HCT116 (cell line): ENCODE measurements at regions not wholly inside any gene's neighbourhood (a gene's known extent, or its start where the extent isn't known, plus 50 kb on each side); places are given as distances from the start of the nearest gene placed in this dataset.

Source experiments
- ATAC-seq: fragments of 200-7000 bp; cut with Tn5 transposase; 2 replicates; pipeline ENCODE4 v1.9.1; 2020; ENCODE audit warnings: mild to moderate bottlenecking, moderate library complexity
- BruUV-seq: library from RNA; stranded (reverse); fragments of 400-500 nt; replicated peaks from 2 replicates; lab custom pipeline; 2021; lab: Mats Ljungman, UMichigan
- CTCF ChIA-PET: fragments of 300-600 bp; sonication (Branson Sonifier 250); formaldehyde crosslinking; loops from one replicate; lab custom pipeline; 2021; ENCODE audit warnings: antibody characterized with exemption; lab: Charles Lee
- POLR2A ChIA-PET: fragments of 300-600, 350-600 bp; sonication (Branson Sonifier 250); formaldehyde crosslinking; loops from one replicate; lab custom pipeline; 2021; ENCODE audit warnings: antibody characterized with exemption; lab: Charles Lee
- RAD21 ChIA-PET, 2 experiments: fragments of 300-600 bp; sonication (Branson Sonifier 250); formaldehyde crosslinking; loops; one replicate each; lab custom pipeline; 2023; ENCODE audit warnings: low total read pairs in 2 of 2; ENCODE audit not compliant: uncharacterized antibody in 2 of 2, unreplicated experiment in 2 of 2, low non-redundant PET in 1 of 2; lab: Charles Lee
- DNase-seq: peaks from one replicate; pipeline ENCODE4 v3.0.0-alpha.2; 2010; ENCODE audit warnings: low read depth, low spot score
- H2AFZ ChIP-seq: fragments of 200-600 bp; shearing (Covaris generic), sonication (generic); 2 replicates; pipeline ENCODE4 v1.6.1; 2017; ENCODE audit warnings: low read depth, mixed run types, mixed read lengths, antibody characterized with exemption, low read length; ENCODE audit not compliant: poor library complexity, severe bottlenecking
- H3K27ac ChIP-seq: 2 replicates; pipeline ENCODE4 v1.5.1; 2012; ENCODE audit warnings: low read depth, low read length
- H3K27me3 ChIP-seq: fragments of 200-600 bp; sonication (generic); 2 replicates; pipeline ENCODE4 v1.6.1; 2016; ENCODE audit warnings: mixed run types, low read length, mixed read lengths; ENCODE audit not compliant: insufficient read depth
- H3K36me3 ChIP-seq, 2 experiments: fragments of 200-500 bp in 1 of 2; fragments of 200-600 bp in 1 of 2; sonication (Bioruptor generic) in 1 of 2; sonication (generic) in 1 of 2; 2 replicates each; pipeline versions ENCODE4 v1.5.1 to v1.6.1; 2014 to 2016; ENCODE audit warnings: low read length in 2 of 2, inconsistent platforms in 1 of 2, mixed read lengths in 1 of 2, mixed run types in 1 of 2; ENCODE audit not compliant: insufficient read depth in 2 of 2, control insufficient read depth in 1 of 2
- H3K4me1 ChIP-seq, 2 experiments: fragments of 200-600 bp in 1 of 2; sonication (generic) in 1 of 2; 2 replicates each; pipeline versions ENCODE4 v1.5.1 to v1.6.1; 2012 to 2017; ENCODE audit warnings: low read length in 2 of 2, inconsistent platforms in 1 of 2, mild to moderate bottlenecking in 1 of 2, mixed read lengths in 1 of 2, mixed run types in 1 of 2, moderate library complexity in 1 of 2; ENCODE audit not compliant: insufficient read depth in 2 of 2, control insufficient read depth in 1 of 2
- H3K4me2 ChIP-seq: fragments of 200-600 bp; sonication (generic); 2 replicates; pipeline ENCODE4 v1.6.1; 2017; ENCODE audit warnings: mixed run types, low read length, mixed read lengths
- H3K4me3 ChIP-seq, 2 experiments: fragments of 200-600 bp in 1 of 2; sonication (generic) in 1 of 2; replicated peaks in 1 of 2; 2 replicates each; pipeline ENCODE4 v1.5.1; 2011 to 2016; ENCODE audit warnings: low read length in 2 of 2, control low read depth in 1 of 2, low read depth in 1 of 2, mild to moderate bottlenecking in 1 of 2, mixed read lengths in 1 of 2, mixed run types in 1 of 2
- H3K79me2 ChIP-seq: fragments of 200-600 bp; sonication (generic); 2 replicates; pipeline ENCODE4 v1.6.1; 2017; ENCODE audit warnings: mild to moderate bottlenecking, mixed run types, low read length, moderate library complexity, mixed read lengths; ENCODE audit not compliant: insufficient read depth
- H3K9ac ChIP-seq: fragments of 200-600 bp; sonication (generic); 2 replicates; pipeline ENCODE4 v1.6.1; 2016; ENCODE audit warnings: low read length, mixed read lengths
- H3K9me2 ChIP-seq: fragments of 200-600 bp; sonication (generic), shearing (Covaris generic); 2 replicates; pipeline ENCODE4 v1.6.1; 2017; ENCODE audit warnings: mixed run types, mild to moderate bottlenecking, moderate library complexity; ENCODE audit not compliant: insufficient read depth
- H3K9me3 ChIP-seq, 2 experiments: fragments of 200-500 bp in 1 of 2; fragments of 200-600 bp in 1 of 2; sonication (Bioruptor generic) in 1 of 2; sonication (generic) in 1 of 2; 2 replicates each; pipeline ENCODE4 v1.6.1; 2014 to 2017; ENCODE audit warnings: low read length in 2 of 2, mixed read lengths in 2 of 2, inconsistent platforms in 1 of 2, low read depth in 1 of 2, mild to moderate bottlenecking in 1 of 2, mixed run types in 1 of 2, moderate library complexity in 1 of 2; ENCODE audit not compliant: control insufficient read depth in 1 of 2, insufficient read depth in 1 of 2
- H4K20me1 ChIP-seq: fragments of 200-600 bp; sonication (generic), shearing (Covaris generic); 2 replicates; pipeline ENCODE4 v1.6.1; 2017; ENCODE audit warnings: mixed run types, mild to moderate bottlenecking, moderate library complexity; ENCODE audit not compliant: insufficient read depth
- ATF3 ChIP-seq: IDR thresholded peaks from 2 replicates; pipeline ENCODE4 v1.6.1; 2012
- CTCF ChIP-seq, 3 experiments: fragments of 200-600 bp in 1 of 3; sonication (generic) in 1 of 3; IDR thresholded peaks in 2 of 3; conservative IDR thresholded peaks in 1 of 3; 2 replicates each; pipeline ENCODE4 v1.5.1; 2012 to 2017; ENCODE audit warnings: low read depth in 2 of 3, low read length in 2 of 3, antibody characterized with exemption in 1 of 3, borderline replicate concordance in 1 of 3, control low read depth in 1 of 3, mild to moderate bottlenecking in 1 of 3, mixed read lengths in 1 of 3, mixed run types in 1 of 3, moderate library complexity in 1 of 3; ENCODE audit not compliant: insufficient read depth in 1 of 3
- EGR1 ChIP-seq: IDR thresholded peaks from 2 replicates; pipeline ENCODE4 v1.6.1; 2012; ENCODE audit warnings: low read depth
- EZH2 ChIP-seq: fragments of 200-600 bp; sonication (generic); IDR thresholded peaks from 2 replicates; pipeline ENCODE4 v1.6.1; 2017; ENCODE audit warnings: antibody characterized with exemption, mixed run types
- EZH2phosphoT487 ChIP-seq: fragments of 200-600 bp; IDR thresholded peaks from 2 replicates; pipeline ENCODE4 v1.6.1; 2018; ENCODE audit warnings: antibody characterized with exemption, borderline replicate concordance
- FOSL1 ChIP-seq: IDR thresholded peaks from 2 replicates; pipeline ENCODE4 v1.6.1; 2012; ENCODE audit warnings: low read depth
- JUND ChIP-seq: IDR thresholded peaks from 2 replicates; pipeline ENCODE4 v1.6.1; 2012
- MAX ChIP-seq: IDR thresholded peaks from 2 replicates; pipeline ENCODE4 v1.6.1; 2012
- RAD21 ChIP-seq: IDR thresholded peaks from 2 replicates; pipeline ENCODE4 v1.6.1; 2012; ENCODE audit warnings: low read depth, mild to moderate bottlenecking
- REST ChIP-seq: IDR thresholded peaks from 2 replicates; pipeline ENCODE4 v1.6.1; 2012; ENCODE audit warnings: low read depth
- SIN3A ChIP-seq: IDR thresholded peaks from 2 replicates; pipeline ENCODE4 v1.6.1; 2012; ENCODE audit warnings: low read depth
- SRF ChIP-seq: IDR thresholded peaks from 2 replicates; pipeline ENCODE4 v1.6.1; 2012; ENCODE audit warnings: low read depth
- TCF7L2 ChIP-seq: IDR thresholded peaks from 2 replicates; pipeline ENCODE4 v1.7.0; 2011; ENCODE audit warnings: borderline replicate concordance, inconsistent platforms; ENCODE audit not compliant: insufficient read depth, insufficient read length; ENCODE audit errors: extremely low read depth
- YY1 ChIP-seq: IDR thresholded peaks from 2 replicates; pipeline ENCODE4 v1.6.1; 2011; ENCODE audit warnings: low read length, low read depth, moderate library complexity, mild to moderate bottlenecking; ENCODE audit not compliant: insufficient replicate concordance; ENCODE audit errors: extremely low read depth
- ZNF274 ChIP-seq: fragments of 200-500 bp; sonication (Bioruptor generic); IDR thresholded peaks from 2 replicates; pipeline ENCODE4 v1.6.1; 2014; ENCODE audit warnings: mild to moderate bottlenecking, low read depth, low read length, inconsistent platforms
- intact Hi-C: fragments of 100-400 bp; cut with micrococcal nuclease; formaldehyde crosslinking; loops from 2 replicates; pipeline ENCODE4 v1.10.0; 2022

GRCh38 chr1:209215826-209216225 is 367.7 kb upstream of the CAMK1G start:
- Histone ChIP-seq H3K4me3 (no peak overlapping the region), H4K20me1 (no peaks in the 10 kb centered on the region), H3K9me2 (no peaks in the 10 kb centered on the region), H3K27ac (no peak overlapping the region), H3K27me3 (peaks cover 20% of the 10 kb centered on the region; the same call in 1 of the 2 replicates), H3K36me3 (no peaks in the 10 kb centered on the region), H2AFZ (no peak overlapping the region), H3K4me2 (no peak overlapping the region), H3K79me2 (no peaks in the 10 kb centered on the region), H3K9ac (no peak overlapping the region), H3K9me3 (no peaks in the 10 kb centered on the region), H3K4me1 (no peaks in the 10 kb centered on the region)
- POLR2A ChIA-PET: no interaction called here
- no TSS peak for BruUV-seq
- TF ChIP-seq RAD21 (no peak), SRF (no peak), ATF3 (no peak), SIN3A (no peak), EGR1 (no peak), EZH2phosphoT487 (no peak), EZH2 (no peak), FOSL1 (no peak), YY1 (no peak), MAX (no peak), ZNF274 (no peak), JUND (no peak), CTCF (IDR thresholded peaks at IDR 0.05 in 2 of 3, conservative IDR thresholded peaks at IDR 0.05 in 1 of 3; ENCODE audit: borderline replicate concordance in 1 of 3, insufficient read depth in 1 of 3, low read depth in 2 of 3, low read length in 2 of 3) (no peak), REST (no peak), TCF7L2 (no peak)
- DNase-seq: no peak
- no peak for ATAC-seq
- intact Hi-C loops: no loop called here
- CTCF ChIA-PET: no interaction called here
- RAD21 ChIA-PET: no interaction called here
